ENCODE measurements at regions not wholly inside any gene's neighbourhood (a gene's known extent, or its start where the extent isn't known, plus 50 kb on each side); places are given as distances from the start of the nearest gene placed in this dataset.
"Not testable (repeated sequence)": the region's sequence is repeated elsewhere in the genome, so short reads cannot be mapped to it uniquely, and the experiment has no call there.

DNA sequence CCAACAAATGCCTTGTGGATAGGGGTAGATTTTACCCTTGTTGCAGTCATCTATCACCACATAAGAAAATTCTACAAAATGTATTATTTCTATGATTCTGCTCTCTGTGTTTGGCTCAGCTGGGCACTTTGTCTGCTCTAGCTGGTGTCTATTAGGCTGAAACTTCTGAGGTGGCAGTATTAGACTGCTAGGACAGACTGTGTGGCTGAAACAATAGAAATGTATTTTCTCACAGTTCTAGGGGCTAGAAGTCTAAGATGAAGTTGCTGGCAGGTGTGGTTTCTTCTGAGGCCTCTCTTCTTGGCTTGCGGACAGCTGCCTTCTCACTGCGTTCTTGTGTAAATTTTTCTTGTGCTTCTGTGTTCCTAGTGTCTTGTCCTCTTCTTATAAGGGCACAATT lies 1139.6 kb upstream of the LRRTM3 start:
- no peak for DNase-seq

DNA sequence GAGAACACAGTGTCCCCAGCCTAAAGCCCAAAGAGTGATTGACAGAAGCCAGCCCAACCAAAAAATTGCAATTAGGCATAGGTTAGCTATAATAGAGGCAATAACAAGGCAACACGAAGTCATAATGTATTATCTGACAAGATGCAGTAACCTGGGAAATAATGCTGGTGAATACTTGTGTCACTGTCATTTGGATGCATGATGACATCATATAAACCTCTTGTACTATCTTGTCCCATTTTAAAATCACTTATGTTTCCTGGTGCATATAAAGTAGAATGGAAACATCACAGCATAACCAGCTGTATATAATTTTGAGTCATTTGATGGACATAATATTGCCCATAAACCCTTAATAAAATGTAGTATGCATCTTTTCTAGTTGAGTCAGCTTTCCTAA lies 1138.3 kb upstream of the LRRTM3 start:
- DNase-seq, result no peak

GRCh38 chr10:65788271-65788670 lies 1137.6 kb upstream of the LRRTM3 start:
- no peak for DNase-seq

GRCh38 chr10:65791979-65792378 lies 1133.9 kb upstream of the LRRTM3 start:
- DNase-seq, result no peak

GRCh38 chr10:65793738-65794425 lies 1132.0 kb upstream of the LRRTM3 start:
- DNase-seq, result peak; percentile 9 to 34 (median 13)

GRCh38 chr10:65794861-65795260 lies 1131.0 kb upstream of the LRRTM3 start:
- DNase-seq, result not testable (repeated sequence)

GRCh38 chr10:65796472-65796871 lies 1129.4 kb upstream of the LRRTM3 start:
- DNase-seq, result no peak

GRCh38 chr10:65798133-65798532 lies 1127.7 kb upstream of the LRRTM3 start:
- DNase-seq, result no peak

- DNase-seq, result no peak
Measured at GRCh38 chr10:65802391-65802790, 1123.4 kb upstream of the LRRTM3 start.

DNA sequence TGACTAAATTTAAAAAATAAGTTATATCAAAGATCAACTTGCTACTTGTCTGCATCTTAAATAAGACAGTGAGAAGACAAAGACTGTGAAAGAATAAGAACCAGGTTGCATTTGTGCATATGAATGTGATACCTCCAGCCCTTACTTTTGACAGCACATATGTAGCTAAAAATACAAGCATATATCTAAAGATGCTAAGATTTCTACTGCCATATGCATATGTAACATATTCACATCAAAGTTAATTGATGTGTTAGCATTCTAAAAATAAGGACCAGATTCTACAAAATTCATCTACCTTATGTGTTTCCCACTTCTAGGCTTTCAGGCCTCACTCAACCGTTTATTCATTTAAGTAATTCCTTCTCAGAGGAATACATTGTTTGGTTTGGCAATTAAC lies 1120.3 kb upstream of the LRRTM3 start:
- no peak for DNase-seq

DNA sequence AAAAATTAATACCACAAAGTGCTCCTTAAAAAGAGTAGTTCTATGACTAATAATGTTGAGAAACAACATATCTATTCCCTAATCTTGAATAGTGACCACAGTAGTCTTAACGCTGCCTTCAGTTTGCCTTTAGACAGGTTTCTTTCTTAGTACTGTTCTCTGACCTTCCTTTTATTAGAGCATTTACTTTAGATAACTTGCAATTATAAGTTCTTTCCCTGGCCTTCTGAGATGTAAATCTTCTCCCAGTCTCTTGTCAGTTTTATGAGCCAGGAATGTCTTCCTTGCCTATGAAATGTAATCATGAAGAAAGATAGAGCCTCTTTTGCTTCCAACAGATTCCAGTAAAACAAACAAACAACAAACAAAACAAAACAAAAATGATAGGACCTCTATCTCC lies 1119.8 kb upstream of the LRRTM3 start:
- no peak for DNase-seq

GRCh38 chr10:65808687-65809333 lies 1117.0 kb upstream of the LRRTM3 start:
- no peak for DNase-seq

DNA sequence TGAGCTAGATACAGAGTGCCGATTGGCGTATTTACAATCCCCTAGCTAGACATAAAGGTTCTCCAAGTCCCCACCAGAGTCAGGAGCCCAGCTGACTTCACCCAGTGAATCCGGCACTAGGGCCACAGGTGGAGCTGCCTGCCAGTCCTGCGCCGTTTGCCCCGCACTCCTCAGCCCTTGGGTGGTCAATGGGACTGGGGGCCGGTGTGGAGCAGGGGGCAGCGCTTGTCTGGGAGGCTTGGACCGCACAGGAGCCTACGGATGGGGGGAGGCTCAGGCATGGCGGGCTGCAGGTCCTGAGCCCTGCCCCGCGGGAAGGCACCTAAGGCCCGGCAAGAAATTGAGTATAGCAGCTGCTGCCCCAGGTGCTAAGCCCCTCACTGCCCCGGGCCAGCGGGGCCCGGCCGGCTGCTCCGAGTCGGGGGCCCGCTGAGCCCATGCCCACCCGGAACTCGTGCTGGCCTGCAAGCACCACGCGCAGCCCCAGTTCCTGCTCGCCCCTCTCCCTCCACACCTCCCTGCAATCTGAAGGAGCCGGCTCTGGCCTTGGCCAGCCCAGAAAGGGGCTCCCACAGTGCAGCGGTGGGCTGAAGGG lies 1113.8 kb upstream of the LRRTM3 start:
- no peak for DNase-seq

DNA sequence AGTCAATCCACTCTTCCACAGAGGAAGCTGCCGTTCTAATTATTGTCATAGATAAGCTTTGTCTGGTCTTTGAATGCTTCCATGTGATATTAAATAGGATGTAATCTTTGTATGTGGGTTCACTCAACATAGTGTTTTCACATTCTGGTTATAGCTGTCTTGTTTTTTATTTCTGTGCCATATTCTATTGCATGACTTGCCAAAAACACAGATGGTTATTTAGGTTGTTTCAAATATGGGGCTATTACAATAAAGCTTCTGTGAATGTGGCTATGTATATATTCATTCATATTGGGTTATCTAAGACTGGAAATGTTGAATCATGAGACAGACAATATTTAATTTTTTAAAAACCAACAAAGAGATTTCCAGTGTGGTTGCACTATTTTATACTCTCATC lies 1109.3 kb upstream of the LRRTM3 start:
- no peak for DNase-seq

DNA sequence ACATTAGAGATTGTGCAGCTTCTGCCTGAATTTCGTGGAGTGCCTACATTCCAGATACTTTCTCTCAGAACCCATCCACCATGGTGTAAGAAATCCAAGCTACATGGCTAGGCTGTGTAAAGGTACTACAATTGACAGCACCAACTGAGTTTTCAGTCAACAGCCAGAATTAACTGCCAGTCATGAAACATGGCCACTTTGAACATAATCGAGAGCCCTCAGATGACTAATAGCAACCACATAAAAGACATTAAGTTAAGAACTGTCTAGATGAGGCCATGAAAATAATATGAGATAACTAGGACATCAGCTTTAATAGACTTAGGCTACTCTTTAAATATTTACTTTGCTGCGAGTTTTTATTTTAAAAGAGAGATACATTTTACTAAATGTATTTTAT lies 1106.8 kb upstream of the LRRTM3 start:
- DNase-seq, result no peak

GRCh38 chr10:65827359-65827758 lies 1098.5 kb upstream of the LRRTM3 start:
- peak in 2 of 3 donors; percentile 18 to 43 for DNase-seq

DNA sequence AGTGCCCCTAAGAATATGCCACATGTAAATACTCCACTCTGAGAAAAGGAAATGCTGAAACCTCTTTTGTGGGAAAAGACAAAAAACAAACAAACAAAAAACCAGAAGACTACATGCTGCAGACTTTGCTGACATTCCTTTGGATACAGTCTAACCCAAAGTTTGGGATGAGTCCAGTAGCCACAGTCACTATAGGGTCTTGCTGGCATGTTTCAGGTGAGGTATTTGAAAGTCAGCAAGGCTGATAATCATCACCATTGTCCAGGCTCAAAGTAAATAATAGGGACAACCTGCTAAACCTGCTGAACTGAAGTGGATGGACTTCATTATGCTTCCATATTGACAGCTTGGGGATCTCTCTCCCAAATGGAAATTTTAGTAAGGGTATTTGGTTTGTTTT lies 1087.0 kb upstream of the LRRTM3 start:
- DNase-seq, result no peak

GRCh38 chr10:65843203-65843602 lies 1082.6 kb upstream of the LRRTM3 start:
- no peak for DNase-seq

DNA sequence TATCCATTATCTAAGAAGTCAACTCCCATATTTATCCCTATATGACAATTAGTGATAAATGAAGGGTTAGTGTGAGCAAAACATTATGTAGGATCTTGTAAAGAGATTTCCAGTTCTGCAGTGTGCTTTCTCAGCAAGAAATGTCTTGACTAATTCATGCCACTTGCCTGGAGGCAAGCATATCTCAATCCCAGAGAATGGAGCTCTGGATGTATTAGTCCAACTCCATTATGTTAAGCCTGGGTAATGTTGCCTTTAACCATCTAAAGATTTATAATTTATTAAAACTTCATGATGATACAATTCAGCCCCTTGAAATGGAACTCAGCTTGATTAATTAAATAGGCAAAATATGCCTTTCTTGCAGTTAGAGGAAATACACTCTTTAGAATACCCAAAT lies 1079.9 kb upstream of the LRRTM3 start:
- DNase-seq, result no peak

DNA sequence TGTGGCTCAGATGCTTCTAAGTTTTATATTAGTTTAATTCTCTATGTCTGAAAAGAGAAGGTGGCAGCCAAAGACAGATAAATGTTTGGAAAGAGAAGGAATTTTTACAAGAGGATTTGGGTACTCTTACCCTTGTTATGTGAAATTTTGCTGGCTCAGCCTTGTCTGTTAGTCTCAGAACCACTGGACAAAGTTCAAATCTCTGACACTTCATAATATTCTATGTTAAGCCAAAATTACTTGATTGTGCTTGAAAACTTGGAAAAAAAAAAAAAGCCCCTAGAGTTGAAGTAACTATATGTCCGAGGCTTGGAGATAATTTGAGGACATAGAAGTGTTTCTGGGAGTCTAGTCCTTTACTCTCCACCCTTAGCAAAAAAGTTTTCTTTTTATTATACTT lies 1079.3 kb upstream of the LRRTM3 start:
- DNase-seq, result peak in 2 of 3 donors; percentile 11 to 32

- DNase-seq, result peak in 1 of 3 donors; percentile 3
Measured at GRCh38 chr10:65846949-65847348, 1078.9 kb upstream of the LRRTM3 start.

GRCh38 chr10:65847436-65848230 lies 1078.2 kb upstream of the LRRTM3 start:
- peak; percentile 26 to 58 (median 40) for DNase-seq

DNA sequence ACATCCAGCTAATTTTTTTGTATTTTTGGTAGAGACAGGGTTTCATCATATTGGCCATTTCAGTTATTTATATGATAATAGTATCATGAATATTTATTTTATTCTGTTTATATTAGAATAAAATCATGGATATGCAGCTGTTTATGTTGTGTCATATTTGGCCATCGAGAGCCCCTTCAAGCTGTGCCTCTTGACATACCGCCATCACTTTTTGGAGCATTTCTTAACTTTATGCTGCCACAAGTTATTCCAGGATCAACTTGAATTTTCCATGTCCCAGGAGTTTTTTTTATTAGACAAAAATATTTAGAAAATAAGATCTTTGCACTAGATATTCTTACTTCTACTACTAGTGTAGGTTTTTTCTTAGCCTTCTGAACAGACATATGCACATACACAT lies 1067.0 kb upstream of the LRRTM3 start:
- peak in 2 of 3 donors; percentile 21 to 68 for DNase-seq
